GM18505 (cell line): ENCODE measurements at regions not wholly inside any gene's neighbourhood (a gene's known extent, or its start where the extent isn't known, plus 50 kb on each side); places are given as distances from the start of the nearest gene placed in this dataset.

ENCODE experiments used
- ATAC-seq: cut with Tn5 transposase; IDR thresholded peaks from one replicate; pipeline ENCODE4 v1.9.1; 2021; ENCODE audit not compliant: unreplicated experiment
- POLR2A ChIP-seq: IDR thresholded peaks from 4 replicates; pipeline ENCODE4 v1.6.1; 2011; ENCODE audit warnings: borderline replicate concordance; ENCODE audit not compliant: insufficient read depth, insufficient read length; ENCODE audit errors: extremely low read depth

GRCh38 chr2:162919111-162919510, 80.5 kb upstream of the KCNH7 start:
- no peak for ATAC-seq

DNA sequence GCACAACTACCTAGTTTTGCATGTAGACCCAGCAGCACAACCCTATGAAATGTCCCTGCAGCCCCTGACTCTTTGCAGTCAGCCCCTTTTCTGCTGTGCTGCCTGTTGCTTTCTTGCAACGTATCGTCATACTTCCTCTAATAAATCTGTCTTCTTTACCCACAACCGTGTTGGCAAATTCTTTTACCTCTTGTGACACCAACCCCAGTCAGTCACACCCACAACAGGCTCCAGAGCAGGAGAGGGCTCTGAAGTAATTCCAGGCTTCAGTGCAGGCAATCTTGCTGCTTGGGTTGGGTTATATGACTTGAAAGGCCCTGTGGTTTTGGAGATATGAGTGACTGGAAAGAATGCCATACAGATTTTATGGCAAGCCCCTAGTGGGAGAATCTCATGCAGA, 79.1 kb upstream of the KCNH7 start:
- no peak for TF ChIP-seq POLR2A

More at GRCh38 chr2:162919111-162919510, 80.5 kb upstream of the KCNH7 start:
- TF ChIP-seq POLR2A: no peak

DNA sequence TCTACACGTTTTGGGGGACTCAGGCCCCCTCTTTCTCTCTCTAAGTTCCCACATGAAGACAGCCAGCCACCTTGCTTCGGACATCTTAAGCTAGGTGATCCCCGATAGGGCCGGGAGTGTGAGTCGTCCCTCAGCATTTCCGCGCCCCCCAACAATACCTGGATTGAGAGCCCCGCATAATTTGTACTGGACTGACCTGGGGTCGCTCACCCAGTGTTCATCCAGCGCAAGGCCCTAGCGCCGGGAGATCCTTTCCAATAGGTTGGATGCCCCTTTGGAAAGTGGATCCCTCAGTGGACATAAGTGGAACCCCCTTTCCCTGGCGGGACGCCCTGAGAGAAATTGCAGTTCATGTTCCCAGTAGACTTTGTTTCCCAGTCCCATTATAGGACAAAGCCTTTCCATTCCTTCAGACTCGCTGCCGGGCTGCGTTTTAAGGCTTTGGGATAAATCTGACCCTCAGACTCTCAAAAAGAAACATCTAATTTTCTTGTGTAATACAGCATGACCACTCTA, 77.8 kb upstream of the KCNH7 start:
- no peak for ATAC-seq
- no peak for TF ChIP-seq POLR2A

More for the DNA sequence above, 79.1 kb upstream of the KCNH7 start:
- ATAC-seq: no peak

GRCh38 chr2:162915858-162916257, 77.3 kb upstream of the KCNH7 start:
- ATAC-seq: no peak
- no peak for TF ChIP-seq POLR2A

GRCh38 chr2:162914161-162914560, 75.6 kb upstream of the KCNH7 start:
- no peak for TF ChIP-seq POLR2A
- no peak for ATAC-seq

DNA sequence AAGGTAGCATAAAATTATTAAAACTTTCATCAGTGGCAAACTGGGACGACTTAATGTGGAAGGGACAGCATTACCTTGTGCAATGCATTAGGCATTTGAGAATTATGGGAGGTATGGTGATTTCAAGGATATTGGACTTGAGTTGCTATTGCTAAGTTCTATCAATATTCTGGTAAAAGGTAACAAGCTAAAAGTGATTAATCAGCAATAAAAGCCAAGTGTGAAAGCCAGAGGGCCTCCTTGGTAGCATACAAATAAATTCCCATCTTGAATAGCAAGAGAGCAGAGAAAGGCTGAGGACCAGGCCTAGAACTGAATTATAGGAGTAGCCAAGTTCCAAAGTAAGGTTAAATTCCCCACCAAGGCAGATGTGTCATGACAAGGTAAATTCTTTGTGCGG, 74.2 kb upstream of the KCNH7 start:
- TF ChIP-seq POLR2A: no peak
- ATAC-seq: no peak

DNA sequence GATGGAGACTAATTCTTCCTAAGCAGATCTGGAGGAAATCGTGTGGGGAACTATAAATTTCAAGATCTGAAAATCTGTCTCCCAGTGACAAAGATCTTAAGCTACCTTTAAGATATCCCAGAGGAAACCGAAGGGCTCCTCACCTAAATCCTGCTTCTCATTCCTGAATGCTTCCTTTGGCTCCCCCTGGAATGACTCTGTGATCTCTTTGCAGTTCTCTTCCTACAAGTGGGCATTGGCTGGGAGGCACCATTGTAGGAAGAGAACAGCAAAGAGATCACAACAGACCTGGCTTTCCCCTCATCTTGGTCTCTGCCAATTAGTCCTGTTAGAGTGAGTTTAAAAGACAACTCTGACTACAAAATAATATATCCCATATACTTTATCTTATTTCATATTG, 70.0 kb upstream of the KCNH7 start:
- ATAC-seq: no peak
- no peak for TF ChIP-seq POLR2A

GRCh38 chr2:162890690-162891311, 52.2 kb upstream of the KCNH7 start:
- no peak for TF ChIP-seq POLR2A
- peak; percentile 93 for ATAC-seq

- ATAC-seq: no peak
- TF ChIP-seq POLR2A: no peak
These were observed 50.1 kb upstream of the KCNH7 start for GRCh38 chr2:162888652-162889051.
